CD14-positive monocyte (primary cell): ENCODE measurements at regions not wholly inside any gene's neighbourhood (a gene's known extent, or its start where the extent isn't known, plus 50 kb on each side); places are given as distances from the start of the nearest gene placed in this dataset.
"Not testable (repeated sequence)": the region's sequence is repeated elsewhere in the genome, so short reads cannot be mapped to it uniquely, and the experiment has no call there.

ENCODE experiments used
- DNase-seq, 3 donors: peaks; one replicate each; pipeline ENCODE4 v3.0.0-alpha.2; 2011 to 2022
- H2AFZ ChIP-seq: 2 replicates; pipeline ENCODE4 v1.6.0; 2012; ENCODE audit warnings: mild to moderate bottlenecking, low read depth, low read length, inconsistent platforms; ENCODE audit not compliant: insufficient read depth, poor library complexity, severe bottlenecking
- H3K27ac ChIP-seq, 2 donors: 1 replicate in 1 of 2; 2 replicates in 1 of 2; pipeline ENCODE4 v1.5.1; 2012 to 2013; ENCODE audit warnings: low read length in 2 of 2, control low read depth in 1 of 2, inconsistent platforms in 1 of 2, low read depth in 1 of 2, mild to moderate bottlenecking in 1 of 2
- H3K27me3 ChIP-seq, 2 donors: one replicate each; pipeline versions ENCODE4 v1.6.0 to v1.6.1; 2011 to 2013; ENCODE audit warnings: low read length in 2 of 2; ENCODE audit not compliant: control insufficient read depth in 2 of 2, insufficient read depth in 2 of 2
- H3K36me3 ChIP-seq, 2 donors: replicated peaks in 1 of 2; 1 replicate in 1 of 2; 2 replicates in 1 of 2; pipeline versions ENCODE4 v1.5.1 to v1.6.1; 2012 to 2013; ENCODE audit warnings: low read length in 2 of 2, control low read depth in 1 of 2, inconsistent platforms in 1 of 2, mild to moderate bottlenecking in 1 of 2; ENCODE audit not compliant: insufficient read depth in 2 of 2, control insufficient read depth in 1 of 2
- H3K4me1 ChIP-seq, 2 donors: 1 replicate in 1 of 2; 2 replicates in 1 of 2; pipeline versions ENCODE4 v1.5.1 to v1.6.1; 2012 to 2013; ENCODE audit warnings: low read length in 2 of 2, control low read depth in 1 of 2, inconsistent platforms in 1 of 2, mild to moderate bottlenecking in 1 of 2, moderate library complexity in 1 of 2; ENCODE audit not compliant: insufficient read depth in 2 of 2, control insufficient read depth in 1 of 2
- H3K4me2 ChIP-seq: replicated peaks from 2 replicates; pipeline ENCODE3; 2012; ENCODE audit warnings: low read length, moderate library complexity, mild to moderate bottlenecking; ENCODE audit not compliant: poor library complexity, severe bottlenecking; ENCODE audit errors: extremely low read depth
- H3K4me3 ChIP-seq, 3 experiments: fragments of 200-600 bp in 1 of 3; sonication (generic) in 1 of 3; replicated peaks in 1 of 3; 1 replicate in 2 of 3; 2 replicates in 1 of 3; pipeline ENCODE4 v1.5.1; 2011 to 2013; ENCODE audit warnings: low read length in 3 of 3, mild to moderate bottlenecking in 3 of 3, control low read depth in 2 of 3, low read depth in 2 of 3, inconsistent platforms in 1 of 3, moderate library complexity in 1 of 3
- H3K79me2 ChIP-seq: 2 replicates; pipeline ENCODE4 v1.6.0; 2012; ENCODE audit warnings: mild to moderate bottlenecking, control low read depth, inconsistent platforms, low read length, moderate library complexity; ENCODE audit not compliant: insufficient read depth
- H3K9ac ChIP-seq: 2 replicates; pipeline ENCODE4 v1.6.0; 2017; ENCODE audit warnings: low read length, mild to moderate bottlenecking; ENCODE audit not compliant: insufficient read depth, poor library complexity, severe bottlenecking
- H3K9me3 ChIP-seq, 2 donors: replicated peaks in 1 of 2; 1 replicate in 1 of 2; 2 replicates in 1 of 2; pipeline versions ENCODE4 v1.5.1 to v1.6.1; 2012 to 2013; ENCODE audit warnings: low read length in 2 of 2, control low read depth in 1 of 2; ENCODE audit not compliant: control insufficient read depth in 1 of 2, insufficient read depth in 1 of 2
- H4K20me1 ChIP-seq: 2 replicates; pipeline ENCODE4 v1.6.0; 2012; ENCODE audit warnings: mild to moderate bottlenecking, low read length, control low read depth, moderate library complexity; ENCODE audit not compliant: insufficient read depth
- H3K27ac Mint-ChIP-seq, 7 donors: one replicate each; pipeline ENCODE4 v1.8.0; 2020; ENCODE audit warnings: mild to moderate bottlenecking in 7 of 7, mixed read lengths in 7 of 7, moderate library complexity in 6 of 7, inconsistent platforms in 2 of 7
- H3K27me3 Mint-ChIP-seq, 3 donors: one replicate each; pipeline ENCODE4 v1.8.0; 2021 to 2022; ENCODE audit warnings: low read depth in 3 of 3, mild to moderate bottlenecking in 3 of 3, mixed read lengths in 3 of 3, moderate library complexity in 3 of 3, inconsistent platforms in 1 of 3
- H3K36me3 Mint-ChIP-seq, 2 donors: one replicate each; pipeline ENCODE4 v1.8.0; 2020; ENCODE audit warnings: mixed read lengths in 2 of 2, inconsistent platforms in 1 of 2, mild to moderate bottlenecking in 1 of 2
- H3K4me1 Mint-ChIP-seq: one replicate; pipeline ENCODE4 v1.8.0; 2020; ENCODE audit warnings: mild to moderate bottlenecking, mixed read lengths
- H3K4me3 Mint-ChIP-seq, 2 donors: one replicate each; pipeline ENCODE4 v1.8.0; 2020; ENCODE audit warnings: mild to moderate bottlenecking in 2 of 2, mixed read lengths in 2 of 2, moderate library complexity in 1 of 2
- H3K9me3 Mint-ChIP-seq, 7 donors: one replicate each; pipeline ENCODE4 v1.8.0; 2020 to 2022; ENCODE audit warnings: mixed read lengths in 7 of 7, mild to moderate bottlenecking in 6 of 7, moderate library complexity in 6 of 7, inconsistent platforms in 2 of 7
- CTCF ChIP-seq: fragments of 200-600 bp; IDR thresholded peaks from one replicate; pipeline ENCODE4 v1.8.0; 2022; ENCODE audit warnings: antibody characterized with exemption, mild to moderate bottlenecking
- WGBS: methylation state at CpG from one replicate; pipeline ENCODE4 v1.1.5; 2013; ENCODE audit warnings: missing lambda C conversion rate; ENCODE audit not compliant: insufficient coverage; 5-methylcytosine and 5-hydroxymethylcytosine counted together
- intact Hi-C, 2 donors: fragments of 100-400 bp; cut with micrococcal nuclease; formaldehyde crosslinking; loops; one replicate each; pipeline versions ENCODE4 v1.15.0 to v1.15.1; 2023

- Histone ChIP-seq H3K36me3 (no peaks in the 10 kb centered on the region), H3K79me2 (no peaks in the 10 kb centered on the region), H4K20me1 (no peaks in the 10 kb centered on the region), H3K4me1 (no peaks in the 10 kb centered on the region), H3K9me3 (no peaks in the 10 kb centered on the region), H3K9ac (no peak overlapping the region), H3K27ac (no peak overlapping the region), H3K27me3 (no peaks in the 10 kb centered on the region), H2AFZ (no peak overlapping the region), H3K4me2 (no peak overlapping the region), H3K4me3 (no peak overlapping the region)
- no peaks in the 10 kb centered on the region for H3K36me3 Mint-ChIP-seq
- no peaks in the 10 kb centered on the region for H3K4me1 Mint-ChIP-seq
- TF ChIP-seq CTCF, result no peak
- no peak overlapping the region for H3K27ac Mint-ChIP-seq
- H3K9me3 Mint-ChIP-seq, result peaks cover 0 to 4% (median 0%) of the 10 kb centered on the region in 7 donors
- no peak overlapping the region for H3K4me3 Mint-ChIP-seq
- intact Hi-C loops, result no loop called here
- no peak for DNase-seq
- 93% methylated on average over 3 of the region's 4 CpGs for WGBS
- no peaks in the 10 kb centered on the region for H3K27me3 Mint-ChIP-seq
These were observed 152.8 kb upstream of the ZNF519 start for GRCh38 chr18:14285053-14285452.

GRCh38 chr18:14275391-14275790 lies 143.2 kb upstream of the ZNF519 start:
- H3K27ac Mint-ChIP-seq, H3K36me3 Mint-ChIP-seq, intact Hi-C loops, H3K79me2 ChIP-seq, H2AFZ ChIP-seq, H3K4me1 ChIP-seq, H3K27me3 Mint-ChIP-seq, H3K9ac ChIP-seq, H3K4me2 ChIP-seq, H3K9me3 ChIP-seq, H3K27me3 ChIP-seq, H3K4me3 ChIP-seq, H3K4me3 Mint-ChIP-seq, H3K9me3 Mint-ChIP-seq, DNase-seq, H3K36me3 ChIP-seq, H4K20me1 ChIP-seq, H3K4me1 Mint-ChIP-seq, H3K27ac ChIP-seq: not testable (repeated sequence)
- 100% methylated on average over 1 of the region's 1 CpG for WGBS

- H3K4me2 ChIP-seq, DNase-seq, H2AFZ ChIP-seq, H3K9ac ChIP-seq, H3K4me3 ChIP-seq, H3K4me1 ChIP-seq, H3K27ac Mint-ChIP-seq, intact Hi-C loops, H3K27me3 Mint-ChIP-seq, H3K79me2 ChIP-seq, H3K9me3 Mint-ChIP-seq, H4K20me1 ChIP-seq, H3K27me3 ChIP-seq, H3K9me3 ChIP-seq, H3K4me3 Mint-ChIP-seq, H3K27ac ChIP-seq, H3K4me1 Mint-ChIP-seq, H3K36me3 Mint-ChIP-seq, H3K36me3 ChIP-seq: not testable (repeated sequence)
- WGBS, result 71% methylated on average over 4 of the region's 6 CpGs
These were observed 133.6 kb upstream of the ZNF519 start for GRCh38 chr18:14265637-14266410.

DNA sequence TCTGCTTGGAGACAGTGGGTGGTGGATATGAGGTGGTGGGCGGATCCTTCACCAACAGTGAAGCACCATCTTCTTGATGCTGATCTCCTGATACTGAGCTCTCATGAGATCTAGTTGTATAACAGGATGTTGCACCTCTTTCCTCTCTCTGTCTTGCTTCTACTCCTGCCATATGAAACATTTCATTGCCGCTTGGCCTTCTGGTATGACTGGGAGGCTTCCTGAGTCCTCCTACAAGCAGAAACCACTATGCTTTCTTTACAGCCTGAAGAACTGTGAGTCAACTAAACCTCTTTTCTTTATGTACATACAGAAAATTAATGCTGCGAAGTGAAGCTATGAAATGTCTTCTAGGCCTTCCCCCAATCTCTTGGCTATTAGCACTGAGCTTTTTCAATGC lies 130.6 kb upstream of the ZNF519 start:
- DNase-seq, intact Hi-C loops, H3K4me3 ChIP-seq, H3K27me3 ChIP-seq, H3K9ac ChIP-seq, H4K20me1 ChIP-seq, H3K4me3 Mint-ChIP-seq, H3K9me3 ChIP-seq, H3K27ac Mint-ChIP-seq, H3K4me1 ChIP-seq, H3K79me2 ChIP-seq, H3K27ac ChIP-seq, H3K27me3 Mint-ChIP-seq, H2AFZ ChIP-seq, H3K36me3 Mint-ChIP-seq, H3K4me1 Mint-ChIP-seq, H3K9me3 Mint-ChIP-seq, H3K36me3 ChIP-seq, H3K4me2 ChIP-seq: not testable (repeated sequence)
- no CpG with 5 or more reads among the region's 3 CpGs for WGBS
